H1 (cell line): ENCODE measurements at regions not wholly inside any gene's neighbourhood (a gene's known extent, or its start where the extent isn't known, plus 50 kb on each side); places are given as distances from the start of the nearest gene placed in this dataset.

Source experiments
- CTCF ChIA-PET: fragments of 300-600 bp; sonication (Branson Sonifier 250); formaldehyde crosslinking; loops from one replicate; lab custom pipeline; 2021; ENCODE audit not compliant: partially characterized antibody; lab: Charles Lee
- POLR2A ChIA-PET: fragments of 300-600 bp; sonication (Branson Sonifier 250); formaldehyde crosslinking; loops from one replicate; lab custom pipeline; 2021; ENCODE audit warnings: inconsistent platforms; ENCODE audit not compliant: partially characterized antibody; lab: Charles Lee
- DNase-seq, 2 experiments: peaks; one replicate each; pipeline versions ENCODE4 v3.0.0 to v3.0.0-alpha.2; 2010 to 2022; ENCODE audit warnings: low spot score in 2 of 2, low read depth in 1 of 2, mixed read lengths in 1 of 2
- FAIRE-seq: peaks from 2 replicates; lab custom pipeline; 2011; peaks lifted over from hg19 to GRCh38; lab: Jason Lieb, UNC
- H2AFZ ChIP-seq: 2 replicates; pipeline ENCODE4 v1.8.1; 2012; ENCODE audit warnings: low read length, inconsistent platforms
- H2AK5ac ChIP-seq: 2 replicates; pipeline ENCODE4 v1.6.1; 2013; ENCODE audit warnings: low read depth, low read length
- H2BK120ac ChIP-seq: replicated peaks from 2 replicates; pipeline ENCODE3; 2013; ENCODE audit warnings: low read depth, low read length, inconsistent platforms
- H2BK12ac ChIP-seq: 2 replicates; pipeline ENCODE4 v1.6.1; 2013; ENCODE audit warnings: low read depth, low read length
- H2BK15ac ChIP-seq: 2 replicates; pipeline ENCODE4 v1.6.1; 2013; ENCODE audit warnings: low read length
- H2BK20ac ChIP-seq: 2 replicates; pipeline ENCODE4 v1.6.1; 2013; ENCODE audit warnings: low read length
- H2BK5ac ChIP-seq: 2 replicates; pipeline ENCODE4 v1.6.1; 2013; ENCODE audit warnings: low read depth, low read length
- H3K14ac ChIP-seq: 2 replicates; pipeline ENCODE4 v1.6.1; 2013; ENCODE audit warnings: inconsistent platforms; ENCODE audit not compliant: insufficient read length
- H3K18ac ChIP-seq: 2 replicates; pipeline ENCODE4 v1.6.1; 2013; ENCODE audit warnings: low read length; ENCODE audit errors: extremely low read depth
- H3K23ac ChIP-seq: 2 replicates; pipeline ENCODE4 v1.6.1; 2013; ENCODE audit warnings: inconsistent platforms; ENCODE audit not compliant: insufficient read length
- H3K23me2 ChIP-seq: 2 replicates; pipeline ENCODE4 v1.6.1; 2013; ENCODE audit warnings: low read depth, low read length
- H3K27ac ChIP-seq: 2 replicates; pipeline ENCODE4 v1.6.1; 2011; ENCODE audit warnings: low read depth, low read length, inconsistent platforms
- H3K27me3 ChIP-seq, 4 experiments: replicated peaks in 1 of 4; 1 replicate in 1 of 4; 2 replicates in 3 of 4; pipeline versions ENCODE4 v1.6.1 to v1.8.1; 2011 to 2013; ENCODE audit warnings: low read length in 3 of 4, mild to moderate bottlenecking in 3 of 4, inconsistent platforms in 2 of 4, mixed read lengths in 2 of 4, moderate library complexity in 1 of 4; ENCODE audit not compliant: control insufficient read depth in 3 of 4, insufficient read depth in 3 of 4; ENCODE audit errors: extremely low read depth in 1 of 4
- H3K36me3 ChIP-seq, 4 experiments: 2 replicates each; pipeline versions ENCODE4 v1.6.1 to v1.8.1; 2011 to 2013; ENCODE audit warnings: mild to moderate bottlenecking in 4 of 4, low read length in 3 of 4, moderate library complexity in 2 of 4, control low read depth in 1 of 4, inconsistent platforms in 1 of 4; ENCODE audit not compliant: insufficient read depth in 4 of 4, control insufficient read depth in 2 of 4
- H3K4ac ChIP-seq: replicated peaks from 2 replicates; pipeline ENCODE3; 2013; ENCODE audit warnings: low read length, low read depth, mixed read lengths, inconsistent platforms; ENCODE audit not compliant: insufficient read length
- H3K4me1 ChIP-seq, 4 experiments: replicated peaks in 1 of 4; 1 replicate in 1 of 4; 2 replicates in 3 of 4; pipeline versions ENCODE4 v1.6.1 to v1.8.1; 2011 to 2013; ENCODE audit warnings: low read length in 3 of 4, inconsistent platforms in 2 of 4, mixed read lengths in 1 of 4; ENCODE audit not compliant: insufficient read depth in 4 of 4, control insufficient read depth in 3 of 4
- H3K4me2 ChIP-seq, 2 experiments: 2 replicates each; pipeline versions ENCODE4 v1.6.1 to v1.8.1; 2011 to 2013; ENCODE audit warnings: low read depth in 2 of 2, low read length in 2 of 2, control low read depth in 1 of 2, inconsistent platforms in 1 of 2, mild to moderate bottlenecking in 1 of 2; ENCODE audit not compliant: insufficient read depth in 1 of 2
- H3K4me3 ChIP-seq, 4 experiments: fragments of 200-600, 300-600 bp in 1 of 4; sonication (generic), shearing (Covaris generic), sonication (Bioruptor Twin) in 1 of 4; 2 replicates each; pipeline versions ENCODE4 v1.5.1 to v1.8.1; 2011 to 2016; ENCODE audit warnings: low read length in 4 of 4, low read depth in 3 of 4, control low read depth in 2 of 4, inconsistent platforms in 2 of 4, mild to moderate bottlenecking in 2 of 4, mixed read lengths in 1 of 4, moderate library complexity in 1 of 4; ENCODE audit not compliant: insufficient read depth in 2 of 4; ENCODE audit errors: extremely low read depth in 1 of 4
- H3K56ac ChIP-seq: replicated peaks from 2 replicates; pipeline ENCODE3; 2013; ENCODE audit warnings: low read depth, mild to moderate bottlenecking, mixed read lengths, low read length, inconsistent platforms; ENCODE audit not compliant: insufficient read length
- H3K79me1 ChIP-seq: 2 replicates; pipeline ENCODE4 v1.6.1; 2013; ENCODE audit warnings: low read depth, low read length, control low read depth
- H3K79me2 ChIP-seq, 2 experiments: 2 replicates each; pipeline versions ENCODE4 v1.6.1 to v1.8.1; 2012 to 2013; ENCODE audit warnings: low read length in 2 of 2, mild to moderate bottlenecking in 2 of 2, inconsistent platforms in 1 of 2; ENCODE audit not compliant: insufficient read depth in 2 of 2, control insufficient read depth in 1 of 2
- H3K9ac ChIP-seq, 4 experiments: replicated peaks in 1 of 4; 1 replicate in 1 of 4; 2 replicates in 3 of 4; pipeline versions ENCODE4 v1.6.1 to v1.8.1; 2011 to 2013; ENCODE audit warnings: low read depth in 3 of 4, low read length in 3 of 4, control low read depth in 2 of 4, mild to moderate bottlenecking in 2 of 4, moderate library complexity in 2 of 4, inconsistent platforms in 1 of 4; ENCODE audit errors: extremely low read depth in 1 of 4
- H3K9me3 ChIP-seq, 2 experiments: 2 replicates each; pipeline versions ENCODE4 v1.6.1 to v1.8.1; 2012 to 2013; ENCODE audit warnings: mild to moderate bottlenecking in 2 of 2, moderate library complexity in 2 of 2, control low read depth in 1 of 2, inconsistent platforms in 1 of 2, low read depth in 1 of 2, low read length in 1 of 2, mixed read lengths in 1 of 2; ENCODE audit not compliant: insufficient read depth in 2 of 2
- H4K20me1 ChIP-seq, 2 experiments: replicated peaks in 1 of 2; 2 replicates each; pipeline versions ENCODE3 to v1.8.1; 2011 to 2013; ENCODE audit warnings: inconsistent platforms in 2 of 2, low read length in 2 of 2, mild to moderate bottlenecking in 1 of 2; ENCODE audit not compliant: insufficient read depth in 2 of 2, control insufficient read depth in 1 of 2
- H4K5ac ChIP-seq: 2 replicates; pipeline ENCODE4 v1.6.1; 2013; ENCODE audit warnings: low read length, low read depth, mixed read lengths, inconsistent platforms; ENCODE audit not compliant: insufficient read length
- H4K8ac ChIP-seq: 2 replicates; pipeline ENCODE4 v1.8.0; 2013; ENCODE audit warnings: mild to moderate bottlenecking, moderate library complexity, low read length, inconsistent platforms; ENCODE audit not compliant: insufficient read depth; ENCODE audit errors: extremely low read depth
- H4K91ac ChIP-seq: replicated peaks from 2 replicates; pipeline ENCODE3; 2013; ENCODE audit warnings: low read length, mixed read lengths, inconsistent platforms; ENCODE audit not compliant: insufficient read length
- CBX5 ChIP-seq: fragments of 300-800, 300-1000 bp; sonication (generic); IDR thresholded peaks from 2 replicates; pipeline ENCODE4 v1.7.1; 2016; ENCODE audit warnings: antibody characterized with exemption, low read length, low read depth
- CBX8 ChIP-seq: fragments of 300-800, 300-1000 bp; sonication (generic); IDR thresholded peaks from 2 replicates; pipeline ENCODE4 v1.7.1; 2016; ENCODE audit warnings: low read depth, low read length, borderline replicate concordance
- E2F6 ChIP-seq: IDR thresholded peaks from 2 replicates; pipeline ENCODE4 v1.6.1; 2012; ENCODE audit warnings: inconsistent platforms
- EP300 ChIP-seq, 2 experiments: IDR thresholded peaks; 1 replicate in 1 of 2; 2 replicates in 1 of 2; pipeline ENCODE4 v1.6.1; 2011 to 2012; ENCODE audit warnings: low read depth in 2 of 2, low read length in 2 of 2, mild to moderate bottlenecking in 2 of 2, borderline replicate concordance in 1 of 2, inconsistent platforms in 1 of 2, moderate library complexity in 1 of 2
- HDAC6 ChIP-seq: IDR thresholded peaks from one replicate; pipeline ENCODE4 v1.7.1; 2012; ENCODE audit warnings: low read depth, mild to moderate bottlenecking, inconsistent platforms, low read length, moderate library complexity
- JUN ChIP-seq: IDR thresholded peaks from 2 replicates; pipeline ENCODE4 v1.6.1; 2011; ENCODE audit warnings: low read depth, mild to moderate bottlenecking, improper control_type of control experiment, low read length
- NANOG ChIP-seq: IDR thresholded peaks from 2 replicates; pipeline ENCODE4 v1.6.1; 2011; ENCODE audit warnings: low read length, low read depth, mild to moderate bottlenecking, inconsistent platforms; ENCODE audit not compliant: insufficient read depth, poor library complexity, severe bottlenecking
- POU5F1 ChIP-seq: IDR thresholded peaks from 2 replicates; pipeline ENCODE4 v1.6.1; 2011; ENCODE audit warnings: low read depth, mild to moderate bottlenecking, low read length, moderate library complexity
- RNF2 ChIP-seq: fragments of 200-900, 300-1000 bp; sonication (generic); IDR thresholded peaks from 2 replicates; pipeline ENCODE4 v1.7.1; 2016; ENCODE audit warnings: borderline replicate concordance, low read depth, mild to moderate bottlenecking, antibody characterized with exemption, low read length; ENCODE audit not compliant: poor library complexity, severe bottlenecking; ENCODE audit errors: missing control alignments
- SIRT6 ChIP-seq: IDR thresholded peaks from one replicate; pipeline ENCODE4 v1.7.1; 2012; ENCODE audit warnings: low read length, inconsistent platforms
- SP2 ChIP-seq: IDR thresholded peaks from 2 replicates; pipeline ENCODE4 v1.6.1; 2012; ENCODE audit warnings: mild to moderate bottlenecking, low read length, inconsistent platforms
- WGBS, 2 experiments: shearing (Covaris generic) in 1 of 2; methylation state at CpG; one replicate each; pipeline versions ENCODE4 v1.1.6 to v1.1.7; 2013 to 2015; ENCODE audit warnings: low lambda C conversion rate in 2 of 2, mixed read lengths in 2 of 2, inconsistent platforms in 1 of 2, low coverage in 1 of 2, missing lambda C conversion rate in 1 of 2; ENCODE audit not compliant: insufficient replicate concordance in 2 of 2, insufficient coverage in 1 of 2, insufficient read length in 1 of 2; ENCODE audit errors: extremely low coverage in 1 of 2, missing lambda C conversion rate in 1 of 2; 5-methylcytosine and 5-hydroxymethylcytosine counted together

- Histone ChIP-seq H3K4ac (no peak overlapping the region), H3K18ac (no peak overlapping the region), H4K20me1 (no peaks in the 10 kb centered on the region), H2BK5ac (no peak overlapping the region), H2BK15ac (no peak overlapping the region), H3K27me3 (peaks cover 0 to 3% (median 0%) of the 10 kb centered on the region in 4 experiments; a peak in 2 of 7 replicates), H3K9me3 (no peaks in the 10 kb centered on the region), H2BK20ac (no peak overlapping the region), H4K8ac (no peak overlapping the region), H3K79me2 (no peaks in the 10 kb centered on the region), H3K14ac (no peak overlapping the region), H3K27ac (no peak overlapping the region), H3K56ac (no peak overlapping the region), H4K91ac (no peak overlapping the region), H2BK12ac (no peak overlapping the region), H3K23ac (no peak overlapping the region), H3K4me1 (peaks cover 0 to 3% (median 0%) of the 10 kb centered on the region in 4 experiments; a peak in 1 of 7 replicates), H2AK5ac (no peak overlapping the region), H3K23me2 (no peaks in the 10 kb centered on the region), H3K79me1 (no peaks in the 10 kb centered on the region), H3K4me3 (no peak overlapping the region), H3K4me2 (no peak overlapping the region), H2AFZ (no peak overlapping the region), H4K5ac (no peak overlapping the region), H3K9ac (no peak overlapping the region), H2BK120ac (no peak overlapping the region), H3K36me3 (no peaks in the 10 kb centered on the region)
- FAIRE-seq, result no peak
- POLR2A ChIA-PET, result no interaction called here
- CTCF ChIA-PET, result interaction anchor here (1.1 to 1.3 kb wide), 2 partner anchors 14 to 237 kb away, joined by 3 read pairs; no protein-coding TSS in a partner anchor
- WGBS, 2 experiments, result 94% methylated on average over 5 of the region's 7 CpGs; no CpG with 5 or more reads in 1 of the 2 experiments
- DNase-seq, result no peak
- TF ChIP-seq EP300 (IDR thresholded peaks at IDR 0.05; ENCODE audit: borderline replicate concordance in 1 of 2, low read depth in 2 of 2, low read length in 2 of 2) (no peak), POU5F1 (no peak), CBX5 (no peak), JUN (no peak), NANOG (no peak), HDAC6 (no peak), SIRT6 (no peak), CBX8 (no peak), SP2 (no peak), E2F6 (no peak), RNF2 (no peak)
Observed at GRCh38 chr6:113642001-113642713, 215.0 kb upstream of the MARCKS start.
